ENCODE measurements at regions not wholly inside any gene's neighbourhood (a gene's known extent, or its start where the extent isn't known, plus 50 kb on each side); places are given as distances from the start of the nearest gene placed in this dataset.

- DNase-seq (ENCODE audit: low read depth in 3 of 3, low spot score in 2 of 3): no peak
Measured at GRCh38 chr10:120360571-120360970, 96.5 kb upstream of the PLPP4 start.

GRCh38 chr10:120365872-120366271 lies 91.2 kb upstream of the PLPP4 start:
- DNase-seq (ENCODE audit: low read depth in 3 of 3, low spot score in 2 of 3): no peak

- no peak for DNase-seq (ENCODE audit: low read depth in 3 of 3, low spot score in 2 of 3)
Measured at GRCh38 chr10:120367341-120367740, 89.7 kb upstream of the PLPP4 start.

GRCh38 chr10:120368338-120368737 lies 88.7 kb upstream of the PLPP4 start:
- no peak for DNase-seq (ENCODE audit: low read depth in 3 of 3, low spot score in 2 of 3)

DNA sequence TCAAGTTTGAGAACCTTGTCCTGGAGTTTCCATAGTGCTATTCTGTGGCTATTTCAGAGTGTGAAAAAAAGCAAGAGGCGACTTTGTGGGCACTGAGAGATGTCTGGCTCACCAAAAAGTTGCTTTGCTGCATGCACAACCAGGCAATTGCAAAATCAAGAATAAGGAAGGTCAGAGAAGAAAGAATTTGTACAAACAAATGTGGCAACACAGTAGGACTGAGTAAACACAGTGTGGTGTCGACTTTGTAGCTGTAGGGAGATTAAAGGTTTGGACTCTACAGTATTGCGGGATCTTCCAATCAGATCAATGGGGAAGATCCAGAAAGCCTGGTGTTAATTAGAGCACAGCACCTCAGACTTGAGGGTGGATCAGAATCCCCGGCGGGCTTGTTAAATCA lies 88.1 kb upstream of the PLPP4 start:
- no peak for DNase-seq (ENCODE audit: low read depth in 3 of 3, low spot score in 2 of 3)

DNA sequence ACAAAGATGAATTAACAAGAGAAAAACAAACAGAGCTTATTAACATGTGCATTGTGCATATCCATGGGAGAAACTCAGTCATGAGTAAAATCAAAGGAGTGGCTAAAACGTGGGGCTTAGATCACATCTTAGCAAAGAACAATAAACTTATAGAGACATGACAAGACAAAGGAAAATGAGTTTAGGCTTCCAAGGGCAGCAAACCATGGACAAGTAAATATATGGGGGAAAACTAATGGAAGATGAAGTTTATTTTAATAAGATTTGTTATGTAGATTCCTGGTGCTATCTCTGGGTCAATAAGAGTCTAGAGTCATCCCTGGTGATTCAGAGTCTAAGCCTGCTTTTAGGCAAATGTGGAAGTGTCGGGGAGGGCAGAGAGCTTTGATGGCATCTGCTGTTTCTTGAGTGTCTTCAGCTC lies 87.2 kb upstream of the PLPP4 start:
- no peak for DNase-seq (ENCODE audit: low read depth in 3 of 3, low spot score in 2 of 3)

GRCh38 chr10:120371856-120372255 lies 85.2 kb upstream of the PLPP4 start:
- no peak for DNase-seq (ENCODE audit: low read depth in 3 of 3, low spot score in 2 of 3)

GRCh38 chr10:120372917-120373316 lies 84.1 kb upstream of the PLPP4 start:
- no peak for DNase-seq (ENCODE audit: low read depth in 3 of 3, low spot score in 2 of 3)

- DNase-seq (ENCODE audit: low read depth in 3 of 3, low spot score in 2 of 3): no peak
Measured at GRCh38 chr10:120375666-120376065, 81.4 kb upstream of the PLPP4 start.

GRCh38 chr10:120381931-120382330 lies 75.1 kb upstream of the PLPP4 start:
- no peak for DNase-seq (ENCODE audit: low read depth in 3 of 3, low spot score in 2 of 3)

- no peak for DNase-seq (ENCODE audit: low read depth in 3 of 3, low spot score in 2 of 3)
Measured at GRCh38 chr10:120382360-120382759, 74.7 kb upstream of the PLPP4 start.

GRCh38 chr10:120385992-120386391 lies 71.0 kb upstream of the PLPP4 start:
- no peak for DNase-seq (ENCODE audit: low read depth in 3 of 3, low spot score in 2 of 3)

GRCh38 chr10:120386896-120387295 lies 70.1 kb upstream of the PLPP4 start:
- DNase-seq (ENCODE audit: low read depth in 3 of 3, low spot score in 2 of 3): no peak

DNA sequence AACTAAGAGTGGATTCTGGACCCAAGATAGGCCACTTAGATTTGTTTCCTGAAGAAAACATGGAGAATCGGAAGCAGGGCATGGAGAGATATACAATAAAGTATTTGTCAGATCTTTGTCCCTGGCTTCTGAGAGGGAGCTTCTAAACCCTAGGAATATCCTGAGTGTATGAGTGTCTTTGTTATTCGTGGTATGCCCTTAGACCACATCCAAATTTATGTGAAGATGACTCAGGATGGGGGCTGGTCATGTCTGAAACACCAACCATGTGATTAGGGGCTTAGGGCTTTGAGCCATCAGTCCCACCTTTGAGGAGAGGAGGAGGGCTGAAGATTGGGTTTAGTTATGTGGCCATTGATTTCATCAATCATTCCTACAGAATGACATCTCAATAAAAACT lies 69.7 kb upstream of the PLPP4 start:
- no peak for DNase-seq (ENCODE audit: low read depth in 3 of 3, low spot score in 2 of 3)

GRCh38 chr10:120392245-120392644 lies 64.8 kb upstream of the PLPP4 start:
- DNase-seq (ENCODE audit: low read depth in 3 of 3, low spot score in 2 of 3): no peak

- DNase-seq (ENCODE audit: low read depth in 3 of 3, low spot score in 2 of 3): no peak
Measured at GRCh38 chr10:120392671-120393079, 64.4 kb upstream of the PLPP4 start.

- DNase-seq (ENCODE audit: low read depth in 3 of 3, low spot score in 2 of 3): no peak
Measured at GRCh38 chr10:120394446-120394845, 62.6 kb upstream of the PLPP4 start.

DNA sequence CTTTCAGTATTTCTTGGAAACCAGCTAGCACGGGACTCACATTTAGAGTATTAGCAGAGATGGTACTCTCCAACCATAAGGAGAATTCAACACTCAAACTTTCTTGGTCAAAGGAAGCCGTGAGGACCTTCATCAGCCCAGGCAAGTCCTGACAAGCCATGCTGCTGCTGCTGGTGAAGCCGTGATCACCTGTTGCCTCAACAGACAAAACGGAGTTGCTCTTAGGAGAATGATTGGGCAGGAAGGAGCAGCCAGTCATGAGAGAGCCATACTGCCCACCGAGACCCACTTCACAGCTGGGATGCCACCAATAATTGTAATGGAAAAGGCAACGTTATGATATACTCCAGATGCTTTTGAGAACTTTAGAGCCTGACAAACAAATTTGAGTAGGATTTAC lies 60.8 kb upstream of the PLPP4 start:
- no peak for DNase-seq (ENCODE audit: low read depth in 3 of 3, low spot score in 2 of 3)

DNA sequence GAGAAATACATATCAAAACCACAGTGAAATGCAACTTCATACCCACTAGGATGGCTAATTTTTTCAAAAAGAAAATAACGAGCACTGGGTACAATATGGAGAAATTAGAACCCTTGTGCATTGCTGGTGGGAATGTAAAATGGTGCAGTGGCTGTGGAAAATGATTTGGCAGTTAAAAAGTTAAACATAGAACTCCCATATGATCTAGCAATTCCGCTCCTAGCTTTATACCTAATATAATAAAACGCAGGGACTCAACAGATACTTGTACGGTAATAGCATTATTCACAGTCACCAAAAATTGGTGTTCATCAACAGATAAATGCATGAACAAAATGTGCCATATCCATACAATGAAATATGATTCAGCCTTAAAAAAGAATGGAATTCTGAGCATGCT lies 58.8 kb upstream of the PLPP4 start:
- no peak for DNase-seq (ENCODE audit: low read depth in 3 of 3, low spot score in 2 of 3)

DNA sequence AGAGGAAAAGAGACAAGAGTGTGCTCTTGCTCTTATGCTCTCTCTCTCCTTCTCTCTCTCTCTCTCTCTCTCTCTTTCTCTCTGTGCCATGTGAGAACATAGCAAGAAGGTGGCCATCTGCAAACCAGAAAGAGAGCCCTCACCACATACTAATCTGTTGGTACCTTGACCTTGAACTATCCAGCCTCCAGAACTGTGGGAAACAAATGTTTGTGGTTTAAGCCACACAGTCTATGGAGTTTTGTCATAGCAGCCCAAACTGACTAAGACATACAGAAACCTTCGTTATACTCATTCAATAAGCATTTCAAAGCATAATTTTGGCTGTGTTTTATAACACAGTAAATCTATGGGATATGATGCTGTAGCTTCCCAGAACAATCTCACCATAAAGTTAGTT lies 56.4 kb upstream of the PLPP4 start:
- DNase-seq (ENCODE audit: low read depth in 3 of 3, low spot score in 2 of 3): no peak

- no peak for DNase-seq (ENCODE audit: low read depth in 3 of 3, low spot score in 2 of 3)
Measured at GRCh38 chr10:120402147-120402766, 54.8 kb upstream of the PLPP4 start.

GRCh38 chr10:120403109-120403508 lies 53.9 kb upstream of the PLPP4 start:
- no peak for DNase-seq (ENCODE audit: low read depth in 3 of 3, low spot score in 2 of 3)

GRCh38 chr10:120406376-120406775 lies 50.7 kb upstream of the PLPP4 start:
- no peak for DNase-seq (ENCODE audit: low read depth in 3 of 3, low spot score in 2 of 3)

Measured in right renal cortex interstitium (tissue), 3 donors.